Renal cortex interstitium (tissue), 11 donors: ENCODE measurements at regions not wholly inside any gene's neighbourhood (a gene's known extent, or its start where the extent isn't known, plus 50 kb on each side); places are given as distances from the start of the nearest gene placed in this dataset.
"Not testable (repeated sequence)": the region's sequence is repeated elsewhere in the genome, so short reads cannot be mapped to it uniquely, and the experiment has no call there.

Experiments used
- DNase-seq, 11 donors: peaks; one replicate each; pipeline ENCODE4 v3.0.0-alpha.2; 2013; ENCODE audit warnings: low read depth in 9 of 11, low spot score in 4 of 11; ENCODE audit errors: extremely low read depth in 1 of 11

DNA sequence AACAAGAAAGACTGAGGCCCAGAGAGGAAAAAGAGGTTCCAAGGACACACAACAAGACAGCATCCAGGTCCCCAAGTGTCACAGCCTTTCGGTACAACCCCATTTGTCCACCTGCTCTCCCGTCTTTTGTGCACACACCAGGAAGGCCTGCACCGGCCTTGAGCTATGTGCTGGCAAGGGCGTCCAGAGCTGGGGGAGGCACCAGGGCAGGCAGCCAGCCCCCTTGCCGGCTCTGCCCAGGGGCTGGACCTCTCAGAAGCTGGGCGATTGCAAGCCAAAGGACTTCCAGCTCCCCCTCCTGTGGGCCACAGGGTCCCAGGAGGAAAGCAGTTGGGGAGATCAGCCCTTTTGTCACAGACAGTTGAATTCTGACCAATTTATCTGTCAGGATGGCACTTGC is 210.5 kb downstream of the MN1 start:
- DNase-seq, result no peak

DNA sequence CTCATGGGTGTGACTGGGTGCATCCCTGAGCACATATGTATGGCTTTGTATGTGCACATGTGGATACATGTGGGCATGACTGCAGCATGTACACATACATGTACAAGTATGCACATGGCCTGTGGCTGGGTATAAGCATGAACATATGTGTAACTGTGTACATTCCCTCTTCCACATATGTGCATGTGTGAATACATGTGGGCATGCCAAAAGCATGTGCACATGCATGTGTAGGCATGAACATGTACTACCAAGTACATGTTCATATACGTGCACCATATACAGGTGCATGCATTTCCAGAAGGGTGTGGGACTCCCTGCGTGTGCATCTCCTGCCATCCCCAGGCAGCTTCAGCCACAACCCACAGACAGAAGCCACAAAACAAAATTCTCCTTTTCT is 208.2 kb downstream of the MN1 start:
- no peak for DNase-seq

DNA sequence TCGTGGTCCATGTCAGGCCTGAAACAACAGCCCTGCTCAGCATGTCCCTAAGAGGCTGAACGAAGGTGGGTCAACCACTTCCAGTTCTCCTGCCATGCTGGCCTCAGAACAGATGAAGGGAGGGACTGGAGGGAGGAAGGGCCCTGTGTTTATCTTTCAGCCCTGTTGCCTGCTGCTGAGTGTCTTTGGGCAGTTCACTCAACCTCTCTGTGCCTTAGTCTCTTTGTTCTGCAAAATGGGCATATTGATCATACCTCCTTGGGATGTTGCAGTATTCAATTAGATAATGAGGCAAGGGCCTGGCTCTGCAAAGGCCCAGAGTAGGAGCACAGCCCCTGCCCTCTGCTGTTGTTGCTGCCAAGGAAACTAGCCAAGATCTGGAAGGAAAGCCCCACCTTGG is 207.5 kb downstream of the MN1 start:
- no peak for DNase-seq

DNA sequence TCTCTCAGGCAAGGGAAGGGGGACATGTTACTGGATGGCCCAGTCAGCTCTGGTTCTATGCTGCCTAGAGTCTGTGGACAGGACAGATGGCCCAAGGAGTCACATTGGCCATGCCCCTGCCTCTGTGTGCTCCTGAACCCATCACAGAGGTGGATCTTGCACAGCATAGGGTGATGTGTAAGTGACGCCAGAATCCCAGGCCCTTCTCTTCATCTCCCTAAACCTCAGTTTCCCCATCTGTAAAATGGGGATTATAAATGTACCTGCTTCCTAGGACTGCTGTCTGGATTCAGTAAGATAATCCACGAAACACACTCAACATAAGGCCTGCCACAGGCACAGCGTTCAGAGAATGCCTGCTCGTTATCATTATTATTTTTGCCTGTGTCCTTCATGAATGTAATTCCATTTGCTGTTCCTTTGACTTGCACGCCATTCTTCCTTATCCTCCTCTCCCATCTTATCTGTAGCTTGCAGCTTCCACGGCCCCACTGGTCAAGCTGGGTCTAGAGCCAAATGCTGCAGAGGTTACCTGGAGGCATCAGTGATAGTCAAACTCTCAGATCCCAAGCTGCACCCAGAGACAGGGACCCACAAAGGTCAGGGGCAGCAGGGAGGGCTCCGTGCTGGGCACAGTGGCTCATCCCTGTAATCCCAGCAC is 207.0 kb downstream of the MN1 start:
- no peak for DNase-seq

DNA sequence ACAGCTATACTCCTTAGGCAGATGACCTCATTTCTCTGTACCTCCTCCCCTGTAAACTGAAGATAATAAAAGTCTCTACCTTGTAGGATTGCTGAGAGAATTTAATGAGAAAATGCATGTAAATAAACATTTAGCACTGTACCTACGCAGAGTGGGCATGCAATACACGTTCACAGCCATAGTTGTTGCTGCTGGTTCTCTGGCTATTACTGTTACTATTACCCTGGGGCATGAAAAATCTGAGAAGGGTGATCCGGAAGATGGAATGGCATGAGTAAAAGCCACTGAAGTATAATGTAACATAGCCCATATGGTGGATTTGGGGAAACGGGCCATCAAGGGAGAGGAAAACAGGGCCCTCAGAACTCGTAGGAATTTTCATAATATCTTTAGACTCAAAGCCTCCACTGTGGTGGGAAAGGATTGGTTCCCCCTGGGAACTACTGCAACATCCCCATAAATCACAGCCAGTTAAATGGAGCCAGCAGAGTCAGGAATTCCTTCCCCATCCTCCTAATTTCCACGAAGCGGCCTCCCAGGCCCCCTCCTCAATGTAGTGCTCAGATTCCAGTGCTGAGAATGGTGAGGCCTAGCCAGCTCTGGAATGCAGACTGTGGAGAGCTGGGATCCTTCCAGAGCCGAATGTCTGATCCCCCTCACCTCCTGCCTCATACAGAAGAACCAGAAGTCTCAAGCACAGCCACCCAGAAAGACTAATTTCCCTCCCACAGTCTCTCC is 205.3 kb downstream of the MN1 start:
- peak in 1 of 11 donors; percentile 36 for DNase-seq

DNA sequence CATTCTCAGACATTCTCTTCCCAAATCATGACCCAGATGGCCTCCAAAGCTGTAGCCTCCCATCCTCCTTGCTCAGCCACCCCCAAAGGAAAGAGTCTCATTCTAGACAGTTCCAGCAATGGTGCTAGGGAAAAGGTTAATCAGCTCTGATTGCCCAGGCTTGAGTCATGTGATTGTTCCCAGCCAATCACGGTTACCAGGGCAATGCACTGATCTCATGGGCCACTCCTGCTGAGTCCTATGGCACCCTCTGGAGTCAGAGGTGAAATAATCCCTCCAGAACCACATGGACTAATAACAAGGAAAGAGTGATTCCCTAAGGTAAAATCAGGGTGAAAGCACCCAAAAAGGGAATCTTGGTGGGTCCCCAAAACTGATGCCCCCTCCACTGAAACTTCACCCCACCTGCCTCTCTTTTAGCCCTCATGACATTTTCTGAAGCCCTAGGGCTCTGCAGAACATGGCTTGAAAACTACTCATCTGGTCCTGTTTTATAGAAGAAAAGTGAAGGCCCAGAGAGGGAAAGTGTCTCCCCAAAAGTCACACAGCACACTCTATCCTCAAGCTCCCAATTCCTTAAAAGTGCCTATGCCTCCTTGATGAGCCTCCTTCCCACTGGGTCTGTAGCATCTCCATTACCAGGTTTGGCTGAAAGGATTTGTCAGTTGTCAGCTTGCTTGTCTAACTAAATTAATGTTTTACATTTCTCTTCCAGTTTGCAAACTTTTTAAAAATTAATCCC is 203.7 kb downstream of the MN1 start:
- no peak for DNase-seq

DNA sequence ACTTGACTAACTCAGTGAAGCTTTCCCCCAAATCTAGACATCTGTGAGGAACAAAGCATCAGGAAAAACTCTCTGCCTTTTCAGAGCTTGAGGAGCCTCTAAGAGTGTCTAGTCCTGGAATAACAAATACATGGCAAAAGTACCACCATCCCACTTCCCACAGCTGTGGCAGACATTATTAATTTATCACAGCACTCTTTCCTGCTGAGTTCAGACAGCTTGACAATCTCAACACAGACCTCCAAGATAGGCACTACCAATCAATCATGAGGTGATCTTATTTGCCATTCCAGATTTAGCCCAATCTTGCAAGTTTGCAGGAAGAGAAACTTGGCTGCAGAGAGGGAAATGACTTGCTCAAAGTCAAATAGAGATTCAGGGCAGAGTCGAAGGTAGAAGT is 202.8 kb downstream of the MN1 start:
- DNase-seq, result no peak

DNA sequence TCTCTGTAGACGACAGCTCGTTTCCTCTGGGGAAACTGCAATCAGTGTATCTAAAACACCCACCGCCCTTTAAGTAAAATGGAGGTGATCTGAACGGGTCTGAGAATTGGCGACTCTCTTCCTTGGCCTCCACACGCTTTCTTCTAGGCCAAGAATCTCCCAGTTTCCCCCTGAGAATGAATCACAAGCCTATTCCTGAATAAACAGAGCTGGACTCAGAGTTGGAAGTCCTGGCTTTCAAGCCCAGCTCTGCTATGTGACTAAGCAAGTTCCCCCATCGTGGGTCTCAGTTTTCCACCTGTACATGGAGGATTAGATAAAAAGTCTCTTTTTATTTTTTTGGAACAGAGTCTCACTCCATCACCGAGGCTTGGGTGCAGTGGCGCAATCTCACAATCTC is 200.4 kb downstream of the MN1 start:
- no peak for DNase-seq

DNA sequence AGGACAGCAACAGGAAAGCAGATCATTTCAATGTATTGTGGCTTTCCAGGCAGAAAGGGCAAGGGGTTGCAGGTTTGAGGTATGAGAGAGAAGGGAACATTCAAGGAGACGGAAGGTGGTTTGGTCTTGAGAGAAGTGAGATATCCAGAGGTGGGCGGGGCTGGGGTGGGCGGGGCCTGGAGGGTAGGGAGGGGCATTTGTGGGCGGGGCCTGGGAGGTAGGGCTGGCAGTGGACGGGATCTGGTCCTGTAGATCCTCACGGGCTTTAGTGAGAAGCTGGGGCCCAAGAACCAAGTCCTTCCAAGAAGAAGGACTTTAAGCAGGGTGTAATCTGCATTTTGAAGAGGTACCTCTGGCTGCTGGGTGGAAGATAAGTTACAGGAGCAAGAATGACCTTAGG is 199.2 kb downstream of the MN1 start:
- no peak for DNase-seq

DNA sequence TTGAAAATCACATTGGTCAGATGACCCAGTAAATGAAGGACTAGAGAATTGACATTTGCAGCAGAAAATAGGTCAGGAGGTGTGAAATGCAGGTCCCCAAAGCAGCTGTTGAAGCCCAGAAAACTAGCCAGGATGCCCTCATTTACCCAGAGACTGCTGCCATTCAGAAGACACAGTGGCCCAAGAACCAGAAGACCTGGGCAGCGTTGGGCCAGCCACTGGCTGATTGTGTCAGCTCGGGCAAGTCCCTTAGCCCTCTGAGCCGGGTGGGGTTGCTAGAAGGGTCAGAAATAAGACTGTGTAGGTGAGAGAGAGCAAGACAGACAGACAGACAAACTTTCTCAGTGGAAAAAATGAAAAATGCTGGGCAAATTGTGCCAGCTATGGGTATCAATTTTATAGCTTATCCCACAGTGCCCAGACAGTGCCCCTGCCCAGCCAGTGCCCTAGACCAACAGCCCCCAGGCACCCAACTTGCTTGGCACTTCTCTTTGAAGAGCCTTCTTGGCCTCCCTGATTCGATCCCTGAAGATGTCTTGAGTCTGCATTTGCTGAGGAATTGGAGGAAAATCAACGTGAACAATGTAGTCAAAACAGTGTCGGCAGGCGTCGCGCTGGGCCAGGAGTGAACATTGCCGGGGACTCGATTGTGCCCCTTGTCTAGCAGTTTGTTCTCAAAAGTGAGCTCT is 198.3 kb downstream of the MN1 start:
- DNase-seq, result no peak

DNA sequence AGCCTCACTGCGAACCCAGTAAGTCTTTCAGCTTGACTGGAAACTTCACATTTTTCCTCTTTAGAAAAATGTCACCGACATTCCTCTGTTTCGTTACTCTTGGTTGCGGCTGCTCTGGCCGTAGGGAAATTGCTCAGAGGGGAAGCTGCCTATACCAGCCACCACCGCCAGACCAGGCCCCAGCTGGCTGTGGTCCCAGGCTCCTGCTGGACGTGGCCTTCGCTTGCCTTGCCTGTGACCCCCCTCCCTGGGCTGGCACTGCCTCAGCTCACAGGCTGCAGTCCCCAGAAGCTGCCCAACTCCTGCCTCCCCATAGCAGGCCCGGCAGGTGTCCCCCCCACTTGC is 197.8 kb downstream of the MN1 start:
- DNase-seq, result peak in 1 of 11 donors; percentile 28

DNA sequence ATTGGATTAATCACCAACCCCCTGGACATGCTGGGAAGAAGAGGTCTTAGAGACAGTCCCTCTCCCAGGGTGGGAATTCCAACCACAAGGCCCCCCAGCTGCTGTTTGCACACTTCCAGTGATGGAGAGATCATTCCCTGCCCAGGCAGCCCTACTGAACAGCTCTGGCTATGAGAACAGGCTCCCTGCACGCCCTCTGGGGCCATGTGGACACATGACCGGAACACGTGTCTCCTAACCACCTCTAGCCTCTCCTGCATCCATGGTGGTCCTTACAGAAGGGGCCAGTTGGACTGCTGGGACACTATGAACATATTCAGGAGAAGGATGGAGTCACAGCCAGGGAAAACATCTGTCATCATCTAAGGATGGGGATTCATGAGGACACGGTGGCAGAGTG is 196.2 kb downstream of the MN1 start:
- DNase-seq, result no peak

DNA sequence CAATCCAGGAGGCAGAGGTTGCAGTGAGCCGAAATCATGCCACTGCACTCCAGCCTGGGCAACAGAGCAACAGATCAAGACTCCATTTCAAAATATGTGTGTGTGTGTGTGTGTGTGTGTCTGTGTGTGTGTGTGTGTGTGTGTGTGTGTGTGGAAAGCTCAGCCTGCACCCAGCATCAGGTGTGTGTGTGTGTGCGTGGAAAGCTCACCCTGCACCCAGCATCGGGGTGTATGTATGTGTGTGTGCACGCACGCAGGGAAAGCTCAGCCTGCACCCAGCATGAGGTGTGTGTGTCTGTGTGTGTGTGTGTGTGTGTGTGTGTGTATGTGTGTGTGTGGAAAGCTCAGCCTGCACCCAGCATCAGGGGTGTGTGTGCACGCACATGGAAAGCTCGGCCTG is 193.8 kb downstream of the MN1 start:
- DNase-seq, result not testable (repeated sequence)

DNA sequence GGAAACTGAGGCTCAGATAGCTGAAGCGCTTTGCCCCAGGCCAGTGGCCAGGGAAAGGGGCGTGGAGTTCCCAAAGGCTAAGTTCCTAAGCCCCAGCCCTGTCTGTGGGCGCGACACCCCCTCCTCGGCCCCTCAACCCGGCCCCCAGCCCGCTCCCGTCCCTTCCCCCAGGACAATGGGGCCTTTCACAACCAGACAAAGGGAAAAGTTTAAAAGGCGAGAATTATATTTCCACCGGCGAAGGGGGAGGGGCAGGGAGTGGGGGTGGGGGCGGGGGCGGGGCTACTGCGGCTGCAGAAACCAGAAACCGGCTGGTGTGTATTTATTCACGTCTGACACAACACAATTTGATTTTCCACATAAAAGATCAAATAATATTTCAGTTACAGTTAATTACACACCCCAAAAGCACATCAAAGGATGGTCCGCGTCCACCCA is 192.1 kb downstream of the MN1 start:
- no peak for DNase-seq

DNA sequence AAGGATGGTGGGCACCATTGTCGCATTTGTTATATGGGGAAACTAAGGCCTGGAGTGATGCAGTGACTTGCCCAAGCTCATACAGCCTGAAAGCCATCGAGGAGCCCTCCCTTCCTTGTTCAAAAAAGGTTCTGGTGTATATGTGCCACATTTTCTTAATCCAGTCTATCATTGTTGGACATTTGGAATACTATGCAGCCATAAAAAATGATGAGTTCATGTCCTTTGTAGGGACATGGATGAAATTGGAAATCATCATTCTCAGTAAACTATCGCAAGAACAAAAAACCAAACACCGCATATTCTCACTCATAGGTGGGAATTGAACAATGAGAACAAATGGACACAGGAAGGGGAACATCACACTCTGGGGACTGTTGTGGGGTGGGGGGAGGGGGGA is 191.4 kb downstream of the MN1 start:
- DNase-seq, result not testable (repeated sequence)

DNA sequence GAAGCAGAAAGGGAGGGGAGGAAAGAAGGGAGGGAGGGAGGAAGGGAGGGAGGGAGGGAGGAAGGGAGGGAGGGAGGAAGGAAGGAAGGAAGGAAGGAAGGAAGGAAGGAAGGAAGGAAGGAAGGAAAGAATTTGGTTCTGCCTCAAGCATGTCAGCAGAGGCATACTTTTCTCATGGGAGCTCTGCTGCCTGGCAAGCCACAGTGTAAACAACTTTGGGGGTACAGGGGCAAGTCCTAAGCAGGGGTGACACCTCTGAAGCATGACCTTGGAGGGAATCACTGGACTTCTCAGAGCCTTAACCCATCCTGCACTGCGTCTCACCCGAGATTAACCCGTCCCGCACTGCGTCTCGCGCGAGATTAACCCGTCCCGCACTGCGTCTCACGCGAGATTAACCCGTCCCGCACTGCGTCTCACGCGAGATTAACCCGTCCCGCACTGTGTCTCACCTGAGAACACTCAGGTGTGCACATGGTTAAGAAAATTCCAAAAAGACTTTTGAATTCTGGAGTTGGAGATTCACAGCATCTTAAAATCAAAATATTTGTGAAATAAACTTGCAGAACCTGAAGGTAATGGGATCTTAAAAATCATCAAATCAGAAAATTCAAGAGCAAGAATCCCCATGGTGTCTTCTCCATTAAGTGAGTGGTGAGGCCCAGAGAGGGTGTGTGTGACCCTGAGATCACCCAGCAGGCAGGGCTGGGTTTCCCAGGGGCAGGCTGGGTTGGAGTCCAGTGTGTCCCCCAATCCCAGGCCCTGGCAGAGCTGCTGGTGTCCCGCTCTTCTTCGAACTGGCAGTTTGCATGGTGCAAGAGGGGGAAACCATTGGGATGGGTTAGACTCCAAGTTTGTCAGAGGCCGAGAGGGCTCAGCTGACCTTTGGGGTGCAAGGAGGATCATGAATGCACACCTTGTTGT is 190.4 kb downstream of the MN1 start:
- DNase-seq, result no peak

DNA sequence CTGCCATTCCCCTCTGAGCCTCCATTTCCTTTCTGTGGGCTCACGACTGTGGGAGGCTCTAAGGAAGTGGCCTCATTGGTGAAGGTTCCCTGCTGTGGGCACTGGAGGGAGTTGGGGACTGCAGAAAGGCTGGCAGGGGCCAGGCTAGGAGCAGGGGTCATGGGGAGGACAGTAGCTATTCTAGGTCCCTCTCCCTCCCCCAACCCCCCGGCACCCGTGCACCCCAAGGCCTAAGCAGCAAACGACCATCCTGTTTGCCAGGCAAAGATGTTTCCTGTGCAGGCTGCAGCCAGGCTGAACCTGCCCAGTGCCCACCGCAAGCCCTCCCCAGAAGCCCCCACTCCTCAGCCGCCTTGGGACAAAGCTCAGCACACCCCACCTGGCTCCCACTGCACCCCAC is 189.4 kb downstream of the MN1 start:
- no peak for DNase-seq

DNA sequence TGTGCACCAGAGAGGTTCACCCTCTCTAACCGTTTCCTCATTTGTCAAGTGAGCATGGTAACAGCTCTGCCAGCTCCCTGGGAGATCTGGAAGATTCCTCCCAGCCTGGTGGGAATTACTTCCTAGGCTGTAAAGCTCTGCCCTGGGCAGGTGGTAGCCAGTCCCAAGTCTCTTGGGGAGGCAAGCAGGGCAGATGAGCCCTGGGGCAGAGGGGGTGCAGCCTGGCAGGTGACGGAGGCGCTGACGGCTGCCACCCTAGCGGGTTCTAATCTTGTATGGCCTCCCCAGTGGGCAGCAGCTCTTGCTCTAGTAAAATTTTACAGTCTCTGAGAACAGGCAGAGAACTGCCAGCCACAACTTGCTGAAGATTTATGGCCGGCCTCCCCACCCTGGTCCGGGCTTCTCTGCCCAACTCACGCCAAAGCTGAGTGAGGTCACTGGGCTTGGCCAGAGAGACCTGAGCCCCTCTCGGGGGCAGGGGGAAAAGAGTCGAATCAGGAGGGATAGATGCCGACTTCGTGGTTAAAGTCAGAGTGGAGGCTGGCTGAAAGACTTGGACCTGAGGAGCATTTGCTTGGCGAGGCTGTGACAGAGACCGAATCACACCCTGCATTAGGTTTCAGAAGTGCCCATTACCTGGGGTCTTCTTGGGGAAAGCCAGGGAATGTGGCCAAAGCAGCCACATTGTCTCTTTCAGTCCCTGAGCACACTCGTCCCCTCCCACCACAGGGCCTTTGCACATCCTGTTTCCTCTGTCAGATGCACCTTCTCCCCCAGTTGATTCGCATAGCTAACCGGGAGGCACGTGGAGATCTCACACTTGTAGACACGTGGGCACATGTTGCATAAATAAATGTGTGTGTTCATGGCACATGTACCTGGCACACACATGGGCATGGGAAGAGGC is 188.2 kb downstream of the MN1 start:
- no peak for DNase-seq
